Activated naive CD4-positive, alpha-beta T cell treated with anti-CD3 and anti-CD28 coated beads for 36 hours (primary cell): ENCODE measurements at regions not wholly inside any gene's neighbourhood (a gene's known extent, or its start where the extent isn't known, plus 50 kb on each side); places are given as distances from the start of the nearest gene placed in this dataset.
"Not testable (repeated sequence)": the region's sequence is repeated elsewhere in the genome, so short reads cannot be mapped to it uniquely, and the experiment has no call there.

Source experiments
- CTCF ChIA-PET: fragments of 350-600 bp; sonication (Branson Sonifier 250); formaldehyde crosslinking; loops from one replicate; lab custom pipeline; 2021; ENCODE audit warnings: antibody characterized with exemption; lab: Charles Lee
- DNase-seq: peaks from one replicate; pipeline ENCODE4 v3.0.0-alpha.2; 2020
- H3K27ac Mint-ChIP-seq: one replicate; pipeline ENCODE4 v1.8.0; 2021; ENCODE audit warnings: mild to moderate bottlenecking, mixed read lengths
- H3K27me3 Mint-ChIP-seq: one replicate; pipeline ENCODE4 v1.8.0; 2021; ENCODE audit warnings: low read depth, mixed read lengths
- H3K36me3 Mint-ChIP-seq: one replicate; pipeline ENCODE4 v1.8.0; 2021; ENCODE audit warnings: low read depth, mixed read lengths
- H3K4me1 Mint-ChIP-seq: one replicate; pipeline ENCODE4 v1.8.0; 2021; ENCODE audit warnings: low read depth, mixed read lengths
- H3K4me3 Mint-ChIP-seq: one replicate; pipeline ENCODE4 v1.8.0; 2021; ENCODE audit warnings: mild to moderate bottlenecking, moderate library complexity, mixed read lengths
- H3K9me3 Mint-ChIP-seq: one replicate; pipeline ENCODE4 v1.8.0; 2021; ENCODE audit warnings: mixed read lengths
- intact Hi-C: fragments of 100-400 bp; cut with micrococcal nuclease; formaldehyde crosslinking; loops from one replicate; pipeline ENCODE4 v1.15.1; 2023

DNA sequence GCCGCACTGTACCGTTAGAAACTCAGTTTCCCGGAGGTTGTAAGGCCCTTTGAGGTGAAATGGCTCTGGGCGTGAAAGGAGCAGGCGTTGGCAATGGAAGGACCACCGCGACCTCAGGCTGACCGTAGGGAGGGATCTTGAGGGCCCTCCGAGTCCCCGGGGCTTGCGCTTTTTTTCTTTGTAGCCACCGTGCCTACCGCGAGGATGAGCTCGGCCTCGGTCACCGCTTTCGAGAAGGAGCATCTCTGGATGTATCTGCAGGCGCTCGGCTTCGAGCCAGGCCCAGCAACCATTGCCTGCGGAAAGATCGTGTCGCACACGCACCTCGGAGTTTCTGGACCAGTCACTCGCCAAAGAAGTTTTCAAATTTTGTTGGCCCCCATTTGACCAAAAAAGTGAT lies 151.8 kb downstream of the POM121L12 start:
- DNase-seq, H3K27me3 Mint-ChIP-seq, CTCF ChIA-PET, H3K4me3 Mint-ChIP-seq, intact Hi-C loops, H3K27ac Mint-ChIP-seq, H3K4me1 Mint-ChIP-seq, H3K9me3 Mint-ChIP-seq, H3K36me3 Mint-ChIP-seq: not testable (repeated sequence)

DNA sequence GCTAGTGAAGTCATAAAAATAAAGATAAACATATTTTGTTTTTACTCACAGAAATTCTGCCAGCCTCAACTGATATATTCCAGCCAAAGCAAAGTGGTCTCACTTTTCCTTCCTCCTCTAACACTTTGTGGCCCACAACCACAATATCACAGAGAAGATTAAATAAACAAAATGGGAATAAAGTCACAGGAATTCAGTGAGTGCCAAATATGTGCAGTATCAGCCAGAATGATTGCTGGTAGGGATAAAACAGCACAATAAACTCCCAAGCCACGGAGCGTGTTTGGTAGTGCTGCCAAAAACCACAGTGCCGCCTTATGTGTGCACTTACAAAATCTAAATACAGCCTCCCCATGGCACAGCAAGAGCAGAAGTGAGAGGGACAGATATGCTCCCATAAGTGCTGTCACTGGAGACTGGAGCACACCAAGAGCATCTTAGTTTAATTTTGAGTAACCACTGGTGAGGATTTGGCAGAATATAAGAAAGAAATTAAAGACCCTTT lies 155.8 kb downstream of the POM121L12 start:
- no peaks in the 10 kb centered on the region for H3K27me3 Mint-ChIP-seq
- CTCF ChIA-PET: no interaction called here
- no peak overlapping the region for H3K27ac Mint-ChIP-seq
- DNase-seq: no peak
- no peaks in the 10 kb centered on the region for H3K36me3 Mint-ChIP-seq
- intact Hi-C loops: no loop called here
- H3K9me3 Mint-ChIP-seq: peaks cover 19% of the 10 kb centered on the region
- no peak overlapping the region for H3K4me3 Mint-ChIP-seq
- no peaks in the 10 kb centered on the region for H3K4me1 Mint-ChIP-seq

DNA sequence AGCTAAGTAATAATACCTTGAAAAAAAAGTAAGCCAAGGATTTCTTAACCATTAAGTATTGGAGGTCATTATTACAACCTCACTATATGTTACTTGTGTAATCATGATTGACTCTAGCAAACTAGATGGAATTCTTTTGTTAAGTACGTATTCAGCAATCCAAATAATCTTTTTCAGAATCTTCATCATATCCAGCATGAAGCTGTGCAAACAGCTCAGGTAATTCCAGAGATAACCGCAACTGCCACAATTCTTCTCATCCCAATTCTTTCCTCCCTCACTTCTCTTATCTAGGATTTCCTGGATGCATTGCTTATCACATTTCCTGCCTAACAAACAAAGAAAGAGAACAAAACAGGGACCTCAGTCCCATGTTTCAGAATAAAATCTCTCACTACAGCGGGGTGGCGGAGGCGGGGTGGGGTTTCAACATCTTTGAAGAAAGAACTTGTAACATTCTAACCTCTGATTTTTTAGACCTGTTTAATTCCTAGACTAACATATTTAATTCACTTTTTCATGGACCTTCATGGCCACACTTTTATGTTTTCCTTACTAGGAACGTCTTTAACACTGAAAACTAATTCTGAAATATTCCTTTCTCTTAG lies 156.5 kb downstream of the POM121L12 start:
- Mint-ChIP-seq H3K36me3 (no peaks in the 10 kb centered on the region), H3K4me1 (no peaks in the 10 kb centered on the region), H3K9me3 (peaks cover 19% of the 10 kb centered on the region), H3K4me3 (no peak overlapping the region), H3K27me3 (no peaks in the 10 kb centered on the region), H3K27ac (no peak overlapping the region)
- intact Hi-C loops: no loop called here
- DNase-seq: no peak
- CTCF ChIA-PET: no interaction called here

DNA sequence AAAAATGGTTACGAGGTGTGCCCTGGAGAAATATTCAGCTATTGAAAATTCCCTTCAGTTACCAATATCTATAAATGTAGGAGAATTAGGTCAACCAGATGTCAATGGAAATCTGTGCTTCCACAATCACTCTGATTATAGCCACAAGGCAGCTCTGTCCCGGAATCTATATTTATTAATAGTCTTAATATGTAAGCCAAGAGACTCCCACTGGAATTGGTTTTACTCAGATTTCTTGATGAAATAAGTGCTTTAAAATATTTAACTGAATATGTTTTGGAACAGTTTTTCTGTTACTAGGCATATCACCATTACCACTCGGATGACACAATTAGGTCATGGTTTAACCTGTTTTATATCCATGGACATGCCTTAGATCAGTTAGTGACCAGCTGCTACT lies 169.6 kb downstream of the POM121L12 start:
- Mint-ChIP-seq H3K36me3 (no peaks in the 10 kb centered on the region), H3K4me1 (no peaks in the 10 kb centered on the region), H3K27ac (no peak overlapping the region), H3K27me3 (no peaks in the 10 kb centered on the region), H3K9me3 (peaks cover 3% of the 10 kb centered on the region), H3K4me3 (no peak overlapping the region)
- DNase-seq: no peak
- intact Hi-C loops: no loop called here
- CTCF ChIA-PET: no interaction called here

- intact Hi-C loops: no loop called here
- Mint-ChIP-seq H3K4me1 (no peaks in the 10 kb centered on the region), H3K36me3 (no peaks in the 10 kb centered on the region), H3K27ac (no peak overlapping the region), H3K9me3 (peaks cover 16% of the 10 kb centered on the region), H3K4me3 (no peak overlapping the region), H3K27me3 (no peaks in the 10 kb centered on the region)
- CTCF ChIA-PET: no interaction called here
- no peak for DNase-seq
Observed at GRCh38 chr7:53209129-53209528, 173.7 kb downstream of the POM121L12 start.

DNA sequence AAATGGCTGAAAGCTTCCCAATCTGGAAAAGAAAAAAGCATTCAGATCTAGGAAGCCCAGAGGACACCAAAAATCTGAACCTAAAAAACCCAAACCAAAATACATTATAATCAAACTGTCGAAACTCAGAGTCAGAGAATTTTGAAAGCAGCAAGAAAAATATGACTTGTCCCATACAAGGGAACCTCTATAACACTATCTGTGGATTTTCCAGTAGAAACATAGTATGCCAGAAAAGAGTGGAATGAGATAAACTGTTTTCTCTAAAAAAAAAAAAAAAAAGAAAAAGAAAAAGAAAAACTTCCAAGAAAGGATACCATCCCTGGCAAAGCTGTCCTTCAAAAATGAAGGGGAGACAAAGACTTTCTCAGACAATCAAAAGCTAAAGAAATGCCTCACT lies 179.0 kb downstream of the POM121L12 start:
- Mint-ChIP-seq H3K9me3 (peaks cover 38% of the 10 kb centered on the region), H3K36me3 (peaks cover 2% of the 10 kb centered on the region), H3K4me3 (no peak overlapping the region), H3K27me3 (peaks cover 4% of the 10 kb centered on the region), H3K4me1 (no peaks in the 10 kb centered on the region), H3K27ac (no peak overlapping the region)
- no peak for DNase-seq
- CTCF ChIA-PET: no interaction called here
- intact Hi-C loops: no loop called here

- Mint-ChIP-seq H3K36me3 (peaks cover 2% of the 10 kb centered on the region), H3K27me3 (peaks cover 4% of the 10 kb centered on the region), H3K4me3 (no peak overlapping the region), H3K9me3 (peaks cover 36% of the 10 kb centered on the region), H3K4me1 (no peaks in the 10 kb centered on the region), H3K27ac (no peak overlapping the region)
- intact Hi-C loops: no loop called here
- no peak for DNase-seq
- CTCF ChIA-PET: no interaction called here
Observed at GRCh38 chr7:53218730-53219504, 183.5 kb downstream of the POM121L12 start.

DNA sequence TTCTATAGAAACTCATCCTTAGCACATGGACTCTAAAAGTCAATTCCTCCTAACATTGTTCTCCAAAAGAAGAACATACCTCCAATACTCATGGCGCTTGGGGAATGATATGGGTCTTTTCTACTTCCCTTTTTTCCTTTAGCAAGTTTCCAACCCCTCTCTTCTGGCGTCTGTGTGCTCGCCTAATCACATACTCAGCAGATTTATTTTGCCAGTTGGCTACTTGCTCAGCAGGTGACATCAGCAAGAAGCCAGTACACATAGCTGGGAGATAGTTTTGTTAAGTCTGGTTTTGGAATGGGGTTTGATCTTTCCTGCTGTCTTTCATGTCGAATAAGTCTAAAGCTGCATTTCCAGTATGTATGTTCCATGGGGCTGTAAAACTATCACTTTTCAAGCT lies 193.8 kb downstream of the POM121L12 start:
- Mint-ChIP-seq H3K27me3 (no peaks in the 10 kb centered on the region), H3K4me1 (no peaks in the 10 kb centered on the region), H3K9me3 (peaks cover 6% of the 10 kb centered on the region), H3K36me3 (no peaks in the 10 kb centered on the region), H3K4me3 (no peak overlapping the region), H3K27ac (no peak overlapping the region)
- DNase-seq: no peak
- intact Hi-C loops: no loop called here
- CTCF ChIA-PET: no interaction called here

DNA sequence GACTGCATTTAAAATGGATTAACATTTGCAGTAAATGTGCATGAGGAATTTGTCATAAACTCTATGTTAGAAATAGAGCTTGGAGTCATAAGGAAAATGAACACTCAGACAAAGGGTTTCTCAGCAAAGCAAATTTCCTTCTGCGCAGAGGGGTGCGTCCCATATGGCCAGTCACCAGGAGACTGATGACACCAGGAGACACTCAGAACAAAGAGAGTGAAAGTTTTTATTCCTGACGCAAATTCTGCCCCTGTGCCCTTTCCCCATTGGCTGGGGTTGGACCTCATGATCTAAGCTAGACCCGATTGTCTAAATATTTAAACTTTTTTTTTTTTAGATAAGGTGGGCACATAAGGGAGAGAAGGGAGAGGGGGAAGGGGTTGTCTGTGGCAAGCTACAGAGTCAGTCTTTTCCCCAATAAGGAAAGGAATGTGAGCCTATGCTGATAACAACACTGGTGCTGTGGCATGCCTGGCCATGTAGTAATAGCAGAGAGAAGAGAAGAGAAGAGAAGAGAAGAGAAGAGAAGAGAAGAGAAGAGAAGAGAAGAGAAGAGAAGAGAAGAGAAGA lies 202.0 kb downstream of the POM121L12 start:
- Mint-ChIP-seq H3K9me3 (peaks cover 17% of the 10 kb centered on the region), H3K27me3 (no peaks in the 10 kb centered on the region), H3K4me3 (no peak overlapping the region), H3K36me3 (peaks cover 2% of the 10 kb centered on the region), H3K27ac (no peak overlapping the region), H3K4me1 (no peaks in the 10 kb centered on the region)
- no peak for DNase-seq
- CTCF ChIA-PET: no interaction called here
- intact Hi-C loops: no loop called here

DNA sequence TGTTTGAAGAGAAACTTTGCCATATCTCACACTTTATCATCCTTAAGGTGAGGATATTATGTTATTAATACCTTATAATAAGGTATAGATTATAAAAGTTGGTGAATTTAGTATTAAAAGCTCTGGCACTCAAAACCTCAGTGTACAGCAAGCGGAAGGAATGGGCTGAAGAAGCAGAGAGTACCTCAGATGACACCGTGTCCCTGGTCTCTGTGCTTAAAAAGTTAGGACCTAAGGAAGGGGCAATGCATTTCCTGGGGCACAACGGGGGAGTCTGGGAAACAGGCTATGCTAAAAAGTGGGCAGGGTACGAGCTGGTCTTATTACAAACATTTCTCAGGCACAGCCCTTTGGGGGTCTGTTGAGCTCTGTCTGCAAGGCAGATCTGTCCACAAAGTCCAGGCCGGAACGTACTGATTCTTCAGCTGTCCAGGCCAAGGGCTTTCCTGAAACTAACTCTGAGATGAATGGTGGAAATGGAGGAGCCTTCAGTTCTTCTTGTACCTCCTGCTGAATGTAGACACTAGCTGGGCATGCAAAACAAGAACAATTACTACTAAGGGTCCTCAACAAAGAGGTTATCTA lies 202.7 kb downstream of the POM121L12 start:
- Mint-ChIP-seq H3K27me3 (no peaks in the 10 kb centered on the region), H3K9me3 (peaks cover 17% of the 10 kb centered on the region)

DNA sequence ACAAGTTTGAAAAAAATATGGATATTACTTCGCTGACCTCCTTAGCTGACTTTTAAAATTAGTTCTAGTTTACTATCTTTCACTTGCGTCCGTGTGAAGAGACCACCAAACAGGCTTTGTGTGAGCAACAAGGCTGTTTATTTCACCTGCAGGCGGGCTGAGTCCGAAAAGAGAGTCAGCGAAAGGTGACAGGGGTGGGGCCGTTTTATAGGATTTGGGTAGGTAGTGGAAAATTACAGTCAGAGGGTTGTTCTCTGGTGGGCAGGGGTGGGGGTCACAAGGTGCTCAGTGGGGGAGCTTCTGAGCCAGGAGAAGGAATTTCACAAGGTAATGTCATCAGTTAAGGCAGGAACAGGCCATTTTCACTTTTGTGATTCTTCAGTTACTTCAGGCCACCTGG lies 203.7 kb downstream of the POM121L12 start:
- CTCF ChIA-PET, H3K27me3 Mint-ChIP-seq, H3K4me3 Mint-ChIP-seq, H3K4me1 Mint-ChIP-seq, H3K27ac Mint-ChIP-seq, DNase-seq, intact Hi-C loops, H3K36me3 Mint-ChIP-seq: not testable (repeated sequence)
- peaks cover 17% of the 10 kb centered on the region for H3K9me3 Mint-ChIP-seq

More for the DNA sequence above, 202.7 kb downstream of the POM121L12 start:
- Mint-ChIP-seq H3K27ac (no peak overlapping the region), H3K36me3 (peaks cover 2% of the 10 kb centered on the region), H3K4me3 (no peak overlapping the region), H3K4me1 (no peaks in the 10 kb centered on the region)
- DNase-seq: no peak
- intact Hi-C loops: no loop called here
- CTCF ChIA-PET: no interaction called here

GRCh38 chr7:53245721-53246120 lies 210.3 kb downstream of the POM121L12 start:
- H3K36me3 Mint-ChIP-seq: no peaks in the 10 kb centered on the region
- DNase-seq: no peak
- H3K4me3 Mint-ChIP-seq: no peak overlapping the region
- H3K27ac Mint-ChIP-seq: no peak overlapping the region
- no peaks in the 10 kb centered on the region for H3K4me1 Mint-ChIP-seq
- H3K9me3 Mint-ChIP-seq: peaks cover 13% of the 10 kb centered on the region
- CTCF ChIA-PET: no interaction called here
- intact Hi-C loops: no loop called here
- no peaks in the 10 kb centered on the region for H3K27me3 Mint-ChIP-seq
